Body of pancreas (tissue), 4 donors: ENCODE measurements at regions not wholly inside any gene's neighbourhood (a gene's known extent, or its start where the extent isn't known, plus 50 kb on each side); places are given as distances from the start of the nearest gene placed in this dataset.

ENCODE experiments used
- ATAC-seq: fragments of 150-250 bp; one replicate; pipeline ENCODE4 v1.9.1; 2016
- DNase-seq, 4 donors: peaks; one replicate each; pipeline ENCODE4 v3.0.0-alpha.2; 2019
- H3K27ac ChIP-seq, 4 donors: fragments of 200-600 bp; sonication (generic); 1 replicate in 3 of 4; 2 replicates in 1 of 4; pipeline versions ENCODE4 v1.5.1 to v1.6.1; 2016 to 2019; ENCODE audit warnings: mild to moderate bottlenecking in 1 of 4, mixed read lengths in 1 of 4, moderate library complexity in 1 of 4
- H3K27me3 ChIP-seq, 2 donors: fragments of 200-600 bp; sonication (generic); one replicate each; pipeline ENCODE4 v1.6.0; 2016; ENCODE audit warnings: mild to moderate bottlenecking in 1 of 2
- H3K36me3 ChIP-seq, 2 donors: fragments of 200-600 bp; sonication (generic); replicated peaks in 1 of 2; 2 replicates each; pipeline ENCODE4 v1.5.1; 2016; ENCODE audit warnings: low read depth in 2 of 2; ENCODE audit not compliant: insufficient read depth in 1 of 2
- H3K4me1 ChIP-seq: fragments of 200-600 bp; sonication (generic); one replicate; pipeline ENCODE4 v1.6.0; 2016
- H3K4me3 ChIP-seq, 2 donors: fragments of 200-600 bp; sonication (generic); 1 replicate in 1 of 2; 2 replicates in 1 of 2; pipeline ENCODE4 v1.5.1; 2016 to 2019
- H3K9me3 ChIP-seq, 3 donors: fragments of 200-600 bp; sonication (generic); 1 replicate in 2 of 3; 2 replicates in 1 of 3; pipeline ENCODE4 v1.5.1; 2016
- POLR2A ChIP-seq, 3 donors: fragments of 450-650 bp; IDR thresholded peaks; one replicate each; pipeline ENCODE4 v1.6.1; 2016; ENCODE audit warnings: antibody characterized with exemption in 3 of 3, mild to moderate bottlenecking in 2 of 3
- WGBS, 2 donors: methylation state at CpG; one replicate each; pipeline ENCODE4 v1.1.5; 2017; 5-methylcytosine and 5-hydroxymethylcytosine counted together
- intact Hi-C: fragments of 100-400 bp; cut with DNase I; formaldehyde crosslinking; loops from one replicate; pipeline ENCODE4 v1.15.1; 2023
- TF ChIP-seq, protein P1 (sequence below), 7 experiments: fragments of 450-650 bp in 4 of 7; fragments of 200-600 bp in 3 of 7; sonication (generic) in 3 of 7; IDR thresholded peaks; one replicate each; pipeline ENCODE4 v1.5.1; 2016 to 2019; ENCODE audit warnings: antibody characterized with exemption in 7 of 7

DNA sequence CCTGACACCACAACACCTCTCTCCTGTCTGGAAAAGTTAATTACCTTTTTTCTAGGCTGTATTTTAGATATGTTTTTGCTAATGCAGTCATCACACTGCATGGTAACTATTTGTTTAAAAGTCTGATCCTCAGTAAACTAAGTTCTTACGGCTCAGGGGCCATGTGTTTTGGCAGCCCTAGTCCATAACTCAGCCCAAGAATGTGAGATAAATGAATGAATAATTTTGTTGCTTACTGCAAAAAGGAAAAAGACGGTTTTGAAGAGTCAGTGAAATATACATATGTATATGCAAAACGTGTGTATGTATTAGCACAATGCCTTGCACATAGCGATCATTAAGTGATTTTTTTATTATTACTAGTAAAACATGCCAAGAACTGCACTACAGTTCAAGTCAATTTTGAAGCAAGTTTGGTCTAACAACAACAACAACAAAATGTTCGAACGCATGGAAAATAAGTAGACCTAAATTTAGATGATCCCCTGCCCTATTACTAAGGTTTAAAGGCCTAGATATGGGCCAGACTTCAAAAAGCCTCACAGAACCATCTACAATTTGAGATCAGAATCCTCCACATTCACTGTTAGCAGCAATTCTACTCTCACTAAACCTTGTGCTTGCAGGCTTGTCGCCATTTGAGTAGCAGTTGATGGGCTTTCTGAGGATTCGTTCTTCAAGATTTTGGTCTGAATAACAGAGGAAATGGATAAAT lies 140.0 kb downstream of the NDUFA12 start:
- no peak for ATAC-seq
- Histone ChIP-seq H3K4me1 (no peaks in the 10 kb centered on the region), H3K9me3 (no peaks in the 10 kb centered on the region), H3K27me3 (no peaks in the 10 kb centered on the region), H3K36me3 (no peaks in the 10 kb centered on the region), H3K4me3 (no peak overlapping the region), H3K27ac (no peak overlapping the region)
- no peak for TF ChIP-seq POLR2A (IDR thresholded peaks at IDR 0.05)
- TF ChIP-seq, protein P1, sequence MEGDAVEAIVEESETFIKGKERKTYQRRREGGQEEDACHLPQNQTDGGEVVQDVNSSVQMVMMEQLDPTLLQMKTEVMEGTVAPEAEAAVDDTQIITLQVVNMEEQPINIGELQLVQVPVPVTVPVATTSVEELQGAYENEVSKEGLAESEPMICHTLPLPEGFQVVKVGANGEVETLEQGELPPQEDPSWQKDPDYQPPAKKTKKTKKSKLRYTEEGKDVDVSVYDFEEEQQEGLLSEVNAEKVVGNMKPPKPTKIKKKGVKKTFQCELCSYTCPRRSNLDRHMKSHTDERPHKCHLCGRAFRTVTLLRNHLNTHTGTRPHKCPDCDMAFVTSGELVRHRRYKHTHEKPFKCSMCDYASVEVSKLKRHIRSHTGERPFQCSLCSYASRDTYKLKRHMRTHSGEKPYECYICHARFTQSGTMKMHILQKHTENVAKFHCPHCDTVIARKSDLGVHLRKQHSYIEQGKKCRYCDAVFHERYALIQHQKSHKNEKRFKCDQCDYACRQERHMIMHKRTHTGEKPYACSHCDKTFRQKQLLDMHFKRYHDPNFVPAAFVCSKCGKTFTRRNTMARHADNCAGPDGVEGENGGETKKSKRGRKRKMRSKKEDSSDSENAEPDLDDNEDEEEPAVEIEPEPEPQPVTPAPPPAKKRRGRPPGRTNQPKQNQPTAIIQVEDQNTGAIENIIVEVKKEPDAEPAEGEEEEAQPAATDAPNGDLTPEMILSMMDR (IDR thresholded peaks at IDR 0.05), result no peak
- intact Hi-C loops, result no loop called here
- DNase-seq, result no peak
- 74 to 78% methylated on average over 8 of the region's 8 CpGs for WGBS, 2 donors

DNA sequence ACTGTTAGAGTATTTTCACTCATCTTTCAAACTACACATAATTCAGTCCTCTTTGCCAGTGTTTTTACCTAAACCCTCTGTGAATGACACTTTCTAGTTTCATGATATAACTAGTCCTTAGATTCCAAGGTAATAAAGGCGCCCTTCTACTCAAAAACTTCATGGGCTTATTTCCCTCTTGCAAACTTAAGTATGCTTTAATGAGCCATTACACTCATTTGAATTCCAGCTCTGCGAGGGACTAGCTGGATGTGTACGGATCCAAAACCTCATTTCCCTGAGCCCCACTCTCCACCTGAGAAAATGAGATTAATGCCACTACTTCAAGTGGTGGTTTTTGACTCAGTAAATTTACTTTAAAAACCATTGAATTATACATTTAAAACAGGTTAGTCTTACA lies 141.1 kb downstream of the NDUFA12 start:
- TF ChIP-seq, protein P1 (IDR thresholded peaks at IDR 0.05), result no peak
- no peak for TF ChIP-seq POLR2A (IDR thresholded peaks at IDR 0.05)
- DNase-seq (no peak), ATAC-seq (no peak)
- Histone ChIP-seq H3K9me3 (no peaks in the 10 kb centered on the region), H3K36me3 (no peaks in the 10 kb centered on the region), H3K27ac (no peak overlapping the region), H3K27me3 (no peaks in the 10 kb centered on the region), H3K4me1 (no peaks in the 10 kb centered on the region), H3K4me3 (no peak overlapping the region)
- 75 to 82% methylated on average over 3 of the region's 3 CpGs for WGBS, 2 donors
- intact Hi-C loops, result no loop called here

DNA sequence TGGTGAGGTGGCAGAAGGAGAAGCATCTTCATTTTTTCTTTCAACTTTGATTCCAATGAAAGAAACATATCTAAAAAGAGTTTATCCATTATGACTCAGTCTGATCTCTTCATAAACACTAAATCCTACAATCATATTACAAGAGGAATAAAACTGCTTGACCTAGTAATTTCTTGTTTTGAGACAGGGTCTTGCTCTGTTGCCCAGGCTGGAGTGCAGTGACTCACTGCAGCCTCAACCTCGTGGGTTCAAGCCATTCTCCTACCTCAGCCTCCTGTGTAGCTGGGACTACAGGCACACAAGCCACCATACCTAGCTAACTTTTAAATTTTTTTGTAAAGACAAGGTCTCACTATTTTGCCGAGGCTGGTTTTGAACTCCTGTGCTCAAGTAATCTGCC lies 147.2 kb downstream of the NDUFA12 start:
- ATAC-seq (no peak), DNase-seq (no peak)
- H3K9me3 ChIP-seq, result no peaks in the 10 kb centered on the region
- 59 to 61% methylated on average over 2 of the region's 2 CpGs for WGBS, 2 donors
- H3K4me1 ChIP-seq, result no peaks in the 10 kb centered on the region
- intact Hi-C loops, result no loop called here
- H3K27ac ChIP-seq, result no peak overlapping the region
- no peaks in the 10 kb centered on the region for H3K36me3 ChIP-seq
- no peaks in the 10 kb centered on the region for H3K27me3 ChIP-seq
- H3K4me3 ChIP-seq, result no peak overlapping the region
- TF ChIP-seq POLR2A (IDR thresholded peaks at IDR 0.05), result no peak
- TF ChIP-seq, protein P1 (IDR thresholded peaks at IDR 0.05), result no peak

DNA sequence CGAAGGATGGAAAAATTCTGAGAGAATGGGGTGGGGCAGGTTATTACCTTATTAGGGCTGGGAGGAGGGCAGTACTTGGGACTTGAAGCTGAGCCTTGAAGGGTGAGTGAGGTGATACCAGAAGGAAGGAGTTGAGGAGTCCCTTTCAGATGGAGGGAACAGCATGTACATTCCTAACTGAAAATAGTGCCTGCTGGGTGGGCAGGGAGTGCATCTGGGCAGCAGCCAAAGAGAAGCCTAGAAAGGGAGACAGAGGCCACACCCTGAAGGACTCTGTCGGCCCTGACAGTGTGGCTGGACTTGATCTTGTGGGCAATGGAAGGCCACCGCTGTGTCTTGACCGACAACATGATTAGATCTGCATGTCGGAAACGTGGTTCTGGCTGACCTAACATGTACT lies 147.6 kb downstream of the NDUFA12 start:
- TF ChIP-seq, protein P1 (IDR thresholded peaks at IDR 0.05), result no peak
- TF ChIP-seq POLR2A (IDR thresholded peaks at IDR 0.05), result no peak
- intact Hi-C loops, result no loop called here
- Histone ChIP-seq H3K4me1 (no peaks in the 10 kb centered on the region), H3K4me3 (no peak overlapping the region), H3K36me3 (no peaks in the 10 kb centered on the region), H3K9me3 (no peaks in the 10 kb centered on the region), H3K27ac (no peak overlapping the region), H3K27me3 (no peaks in the 10 kb centered on the region)
- DNase-seq (no peak), ATAC-seq (no peak)
- 56 to 78% methylated on average over 6 of the region's 6 CpGs for WGBS, 2 donors

DNA sequence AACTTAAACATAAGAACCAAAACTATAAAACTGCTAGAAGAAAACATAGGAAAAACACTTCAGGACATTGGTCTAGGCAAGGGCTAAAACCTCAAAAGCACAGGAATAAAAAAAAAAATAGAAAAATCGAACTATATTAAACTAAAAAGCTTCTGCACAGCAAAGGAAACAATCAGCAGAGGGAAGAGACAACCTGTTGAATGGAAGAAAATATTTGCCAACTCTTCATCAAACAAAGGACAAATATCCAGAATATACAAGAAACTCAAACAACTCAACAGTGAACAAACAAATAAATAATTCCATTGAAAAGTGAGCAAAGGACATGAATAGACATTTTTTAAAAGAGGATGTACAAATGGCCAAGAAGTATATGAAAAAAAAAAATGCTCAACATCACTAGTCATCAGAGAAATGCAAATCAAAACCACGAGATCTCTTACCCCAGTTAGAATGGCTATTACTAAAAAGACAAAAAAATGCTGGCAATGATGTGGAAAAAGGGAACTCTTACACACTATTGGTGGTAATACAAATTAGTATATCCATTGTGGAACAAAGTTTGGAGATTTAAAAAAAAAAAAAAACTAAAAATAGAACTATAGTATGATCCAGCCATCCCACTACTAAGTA lies 152.0 kb downstream of the NDUFA12 start:
- TF ChIP-seq, protein P1 (IDR thresholded peaks at IDR 0.05), result no peak
- no peak for TF ChIP-seq POLR2A (IDR thresholded peaks at IDR 0.05)
- no peak for ATAC-seq
- Histone ChIP-seq H3K4me1 (no peaks in the 10 kb centered on the region), H3K27ac (no peak overlapping the region), H3K4me3 (no peak overlapping the region), H3K27me3 (no peaks in the 10 kb centered on the region), H3K9me3 (no peaks in the 10 kb centered on the region), H3K36me3 (no peaks in the 10 kb centered on the region)
- no peak for DNase-seq
- WGBS, 2 donors, result 51 to 53% methylated on average over 2 of the region's 2 CpGs
- intact Hi-C loops, result no loop called here
